Spleen (tissue), 11 donors: ENCODE measurements at regions not wholly inside any gene's neighbourhood (a gene's known extent, or its start where the extent isn't known, plus 50 kb on each side); places are given as distances from the start of the nearest gene placed in this dataset.

Source experiments
- DNase-seq: peaks from one replicate; pipeline ENCODE4 v3.0.0-alpha.2; 2020
- H3K27ac ChIP-seq, 8 donors: fragments of 200-600 bp; sonication (generic) in 7 of 8; 1 replicate in 4 of 8; 2 replicates in 4 of 8; pipeline versions ENCODE4 v1.5.0 to v1.8.0; 2016 to 2021; ENCODE audit warnings: inconsistent platforms in 4 of 8, mild to moderate bottlenecking in 4 of 8, moderate library complexity in 1 of 8
- H3K27me3 ChIP-seq, 7 donors: fragments of 200-600 bp; sonication (generic) in 6 of 7; replicated peaks in 1 of 7; 1 replicate in 4 of 7; 2 replicates in 3 of 7; pipeline versions ENCODE4 v1.5.0 to v1.8.0; 2016 to 2021; ENCODE audit warnings: inconsistent platforms in 3 of 7, mild to moderate bottlenecking in 1 of 7
- H3K36me3 ChIP-seq, 6 donors: fragments of 200-600 bp; sonication (generic) in 5 of 6; 1 replicate in 4 of 6; 2 replicates in 2 of 6; pipeline versions ENCODE4 v1.5.0 to v1.8.0; 2016 to 2021; ENCODE audit warnings: inconsistent platforms in 2 of 6
- H3K4me1 ChIP-seq, 6 donors: fragments of 200-600 bp; sonication (generic) in 5 of 6; 1 replicate in 3 of 6; 2 replicates in 3 of 6; pipeline versions ENCODE4 v1.5.0 to v1.8.0; 2016 to 2021; ENCODE audit warnings: inconsistent platforms in 3 of 6
- H3K4me3 ChIP-seq, 8 donors: fragments of 200-600 bp; sonication (generic) in 7 of 8; 1 replicate in 4 of 8; 2 replicates in 4 of 8; pipeline versions ENCODE4 v1.5.0 to v1.8.0; 2016 to 2021; ENCODE audit warnings: inconsistent platforms in 4 of 8, mild to moderate bottlenecking in 4 of 8, moderate library complexity in 2 of 8
- H3K9me3 ChIP-seq, 8 donors: fragments of 200-600 bp; sonication (generic) in 7 of 8; 1 replicate in 4 of 8; 2 replicates in 4 of 8; pipeline versions ENCODE4 v1.5.0 to v1.8.0; 2016 to 2021; ENCODE audit warnings: inconsistent platforms in 4 of 8
- POLR2A ChIP-seq, 3 donors: fragments of 450-650 bp; IDR thresholded peaks; one replicate each; pipeline ENCODE4 v1.5.1; 2017; ENCODE audit warnings: antibody characterized with exemption in 3 of 3, mild to moderate bottlenecking in 1 of 3
- POLR2AphosphoS5 ChIP-seq, 3 donors: sonication (generic); formaldehyde crosslinking; IDR thresholded peaks; one replicate each; pipeline ENCODE4 v1.5.1; 2017; ENCODE audit warnings: antibody characterized with exemption in 3 of 3
- WGBS, 5 donors: extraction: QIAGEN DNeasy Blood & Tissue Kit in 3 of 5; methylation state at CpG; one replicate each; pipeline versions ENCODE4 v1.1.5 to v1.1.7; 2013 to 2018; 5-methylcytosine and 5-hydroxymethylcytosine counted together
- intact Hi-C: fragments of 100-400 bp; cut with DNase I; formaldehyde crosslinking; loops from one replicate; pipeline ENCODE4 v1.15.0; 2023; ENCODE audit warnings: low total_unique reads
- TF ChIP-seq, protein P1 (sequence below), 11 experiments: fragments of 200-600 bp in 7 of 11; fragments of 450-650 bp in 4 of 11; sonication (generic) in 4 of 11; IDR thresholded peaks in 8 of 11; conservative IDR thresholded peaks in 3 of 11; 1 replicate in 7 of 11; 2 replicates in 4 of 11; pipeline versions ENCODE4 v1.4.0 to v1.8.0; 2016 to 2021; ENCODE audit warnings: antibody characterized with exemption in 11 of 11, inconsistent platforms in 4 of 11, mild to moderate bottlenecking in 1 of 11
- donor health status: healthy with polysubstance abuse.
- donor health status: DM: no; HTN: no; CAD: no; lungs with moderate emphysema.
- donor health status: DM: no; HTN: no; CAD: no.
- donor health status: Bipolar disorder and iron deficiency.
- donor health status: healthy.
- donor health status: DM: no; HTN: no; CAD: no.
- donor health status: DM: yes; HTN: yes; CAD: no.

GRCh38 chr10:78588194-78588811 is 480.5 kb upstream of the ZMIZ1 start:
- TF ChIP-seq POLR2AphosphoS5 (IDR thresholded peaks at IDR 0.05) = peak in 1 of 3 donors; percentile 52
- no peak for TF ChIP-seq POLR2A (IDR thresholded peaks at IDR 0.05)
- TF ChIP-seq, protein P1, sequence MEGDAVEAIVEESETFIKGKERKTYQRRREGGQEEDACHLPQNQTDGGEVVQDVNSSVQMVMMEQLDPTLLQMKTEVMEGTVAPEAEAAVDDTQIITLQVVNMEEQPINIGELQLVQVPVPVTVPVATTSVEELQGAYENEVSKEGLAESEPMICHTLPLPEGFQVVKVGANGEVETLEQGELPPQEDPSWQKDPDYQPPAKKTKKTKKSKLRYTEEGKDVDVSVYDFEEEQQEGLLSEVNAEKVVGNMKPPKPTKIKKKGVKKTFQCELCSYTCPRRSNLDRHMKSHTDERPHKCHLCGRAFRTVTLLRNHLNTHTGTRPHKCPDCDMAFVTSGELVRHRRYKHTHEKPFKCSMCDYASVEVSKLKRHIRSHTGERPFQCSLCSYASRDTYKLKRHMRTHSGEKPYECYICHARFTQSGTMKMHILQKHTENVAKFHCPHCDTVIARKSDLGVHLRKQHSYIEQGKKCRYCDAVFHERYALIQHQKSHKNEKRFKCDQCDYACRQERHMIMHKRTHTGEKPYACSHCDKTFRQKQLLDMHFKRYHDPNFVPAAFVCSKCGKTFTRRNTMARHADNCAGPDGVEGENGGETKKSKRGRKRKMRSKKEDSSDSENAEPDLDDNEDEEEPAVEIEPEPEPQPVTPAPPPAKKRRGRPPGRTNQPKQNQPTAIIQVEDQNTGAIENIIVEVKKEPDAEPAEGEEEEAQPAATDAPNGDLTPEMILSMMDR (IDR thresholded peaks at IDR 0.05 in 8 of 11, conservative IDR thresholded peaks at IDR 0.05 in 3 of 11) = no peak
- 73 to 79% (median 77%) methylated on average over 9 of the region's 9 CpGs for WGBS, 5 donors
- H3K4me3 ChIP-seq = no peak overlapping the region
- no peaks in the 10 kb centered on the region for H3K36me3 ChIP-seq
- no peaks in the 10 kb centered on the region for H3K27me3 ChIP-seq
- H3K27ac ChIP-seq = peak overlapping the region in 1 of 8 donors; percentile 21
- H3K9me3 ChIP-seq = no peaks in the 10 kb centered on the region
- no peaks in the 10 kb centered on the region for H3K4me1 ChIP-seq
- intact Hi-C loops = no loop called here
- no peak for DNase-seq

GRCh38 chr10:78589687-78590086 is 479.1 kb upstream of the ZMIZ1 start:
- H3K27ac ChIP-seq = no peak overlapping the region
- H3K27me3 ChIP-seq = no peaks in the 10 kb centered on the region
- H3K4me3 ChIP-seq = no peak overlapping the region
- H3K9me3 ChIP-seq = no peaks in the 10 kb centered on the region
- no peaks in the 10 kb centered on the region for H3K36me3 ChIP-seq
- H3K4me1 ChIP-seq = no peaks in the 10 kb centered on the region
- no peak for TF ChIP-seq POLR2AphosphoS5 (IDR thresholded peaks at IDR 0.05)
- no peak for TF ChIP-seq POLR2A (IDR thresholded peaks at IDR 0.05)
- TF ChIP-seq, protein P1 (IDR thresholded peaks at IDR 0.05 in 8 of 11, conservative IDR thresholded peaks at IDR 0.05 in 3 of 11) = no peak
- no peak for DNase-seq
- intact Hi-C loops = no loop called here
- 88 to 93% (median 89%) methylated on average over 3 of the region's 3 CpGs for WGBS, 5 donors

DNA sequence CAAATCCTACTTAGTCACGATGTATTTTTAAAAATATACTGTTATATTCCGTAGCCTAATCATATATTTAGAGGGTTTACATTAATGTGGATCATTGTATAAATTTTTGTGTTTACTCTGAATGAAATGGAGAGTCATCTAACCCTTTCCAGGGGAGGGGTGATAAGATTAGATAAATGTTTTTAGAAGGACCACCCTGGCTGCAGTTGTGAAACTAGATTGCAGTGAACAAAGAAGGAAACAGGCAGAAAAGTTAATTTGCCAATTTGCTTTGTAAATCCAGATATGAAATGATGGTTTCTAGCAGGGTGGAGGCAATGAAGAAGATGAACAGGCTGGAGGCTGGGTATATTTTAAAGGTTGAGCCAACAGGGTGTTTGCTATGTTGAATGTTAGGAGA is 477.7 kb upstream of the ZMIZ1 start:
- Histone ChIP-seq H3K36me3 (no peaks in the 10 kb centered on the region), H3K27ac (no peak overlapping the region), H3K4me3 (no peak overlapping the region), H3K27me3 (no peaks in the 10 kb centered on the region), H3K9me3 (no peaks in the 10 kb centered on the region), H3K4me1 (no peaks in the 10 kb centered on the region)
- 87 to 95% (median 88%) methylated on average over 2 of the region's 2 CpGs for WGBS, 5 donors
- no peak for TF ChIP-seq POLR2AphosphoS5 (IDR thresholded peaks at IDR 0.05)
- TF ChIP-seq, protein P1 (IDR thresholded peaks at IDR 0.05 in 8 of 11, conservative IDR thresholded peaks at IDR 0.05 in 3 of 11) = no peak
- TF ChIP-seq POLR2A (IDR thresholded peaks at IDR 0.05) = no peak
- intact Hi-C loops = no loop called here
- no peak for DNase-seq

GRCh38 chr10:78594559-78595268 is 474.1 kb upstream of the ZMIZ1 start:
- no peak overlapping the region for H3K27ac ChIP-seq
- H3K4me1 ChIP-seq = no peaks in the 10 kb centered on the region
- WGBS, 5 donors = 71 to 80% (median 75%) methylated on average over 7 of the region's 7 CpGs
- H3K27me3 ChIP-seq = peaks cover 0 to 5% (median 0%) of the 10 kb centered on the region in 7 donors
- TF ChIP-seq POLR2A (IDR thresholded peaks at IDR 0.05) = no peak
- TF ChIP-seq POLR2AphosphoS5 (IDR thresholded peaks at IDR 0.05) = no peak
- TF ChIP-seq, protein P1 (IDR thresholded peaks at IDR 0.05 in 8 of 11, conservative IDR thresholded peaks at IDR 0.05 in 3 of 11) = no peak
- intact Hi-C loops = no loop called here
- no peaks in the 10 kb centered on the region for H3K36me3 ChIP-seq
- no peak for DNase-seq
- no peaks in the 10 kb centered on the region for H3K9me3 ChIP-seq
- no peak overlapping the region for H3K4me3 ChIP-seq
